Common myeloid progenitor, CD34-positive (primary cell): ENCODE measurements at regions not wholly inside any gene's neighbourhood (a gene's known extent, or its start where the extent isn't known, plus 50 kb on each side); places are given as distances from the start of the nearest gene placed in this dataset.

Source experiments
- CTCF ChIA-PET: fragments of 350-600 bp; sonication (Branson Sonifier 250); formaldehyde crosslinking; loops from one replicate; lab custom pipeline; 2021; ENCODE audit warnings: antibody characterized with exemption; lab: Charles Lee
- POLR2A ChIA-PET: fragments of 350-600 bp; sonication (Branson Sonifier 250); formaldehyde crosslinking; loops from one replicate; lab custom pipeline; 2021; ENCODE audit warnings: antibody characterized with exemption; lab: Charles Lee
- DNase-seq, 3 donors: peaks; one replicate each; pipeline versions ENCODE4 v3.0.0 to v3.0.0-alpha.2; 2013
- H3K27ac ChIP-seq, 2 experiments: 1 replicate in 1 of 2; 2 replicates in 1 of 2; pipeline ENCODE4 v1.7.0; 2013; ENCODE audit warnings: inconsistent platforms in 2 of 2, low read length in 2 of 2, mild to moderate bottlenecking in 2 of 2, low read depth in 1 of 2, moderate library complexity in 1 of 2; ENCODE audit not compliant: severe bottlenecking in 2 of 2, insufficient read depth in 1 of 2, poor library complexity in 1 of 2
- H3K27me3 ChIP-seq, 5 experiments: replicated peaks in 2 of 5; 1 replicate in 3 of 5; 2 replicates in 2 of 5; pipeline versions ENCODE4 v1.6.1 to v1.7.0; 2013; ENCODE audit warnings: low read length in 4 of 5, mild to moderate bottlenecking in 2 of 5, moderate library complexity in 2 of 5, inconsistent platforms in 1 of 5; ENCODE audit not compliant: insufficient read depth in 5 of 5, control insufficient read depth in 4 of 5
- H3K36me3 ChIP-seq, 4 experiments: 1 replicate in 2 of 4; 2 replicates in 2 of 4; pipeline versions ENCODE4 v1.6.1 to v1.7.0; 2013; ENCODE audit warnings: low read length in 3 of 4, control low read depth in 1 of 4, mild to moderate bottlenecking in 1 of 4; ENCODE audit not compliant: control insufficient read depth in 4 of 4, insufficient read depth in 4 of 4
- H3K4me1 ChIP-seq, 4 experiments: 1 replicate in 3 of 4; 2 replicates in 1 of 4; pipeline versions ENCODE4 v1.6.1 to v1.7.1; 2013; ENCODE audit warnings: low read length in 3 of 4, mild to moderate bottlenecking in 3 of 4, control low read depth in 1 of 4, inconsistent platforms in 1 of 4, moderate library complexity in 1 of 4; ENCODE audit not compliant: control insufficient read depth in 4 of 4, insufficient read depth in 4 of 4; ENCODE audit errors: control extremely low read depth in 1 of 4
- H3K4me3 ChIP-seq, 7 experiments: 1 replicate in 4 of 7; 2 replicates in 3 of 7; pipeline versions ENCODE4 v1.5.1 to v1.7.0; 2013; ENCODE audit warnings: mild to moderate bottlenecking in 7 of 7, low read length in 6 of 7, moderate library complexity in 6 of 7, inconsistent platforms in 2 of 7, low read depth in 2 of 7, control low read depth in 1 of 7; ENCODE audit not compliant: insufficient read depth in 4 of 7, control insufficient read depth in 1 of 7; ENCODE audit errors: extremely low read depth in 1 of 7
- H3K9me3 ChIP-seq, 5 experiments: 1 replicate in 4 of 5; 2 replicates in 1 of 5; pipeline versions ENCODE4 v1.6.1 to v1.7.1; 2013; ENCODE audit warnings: low read length in 4 of 5, mild to moderate bottlenecking in 2 of 5, inconsistent platforms in 1 of 5, low read depth in 1 of 5, moderate library complexity in 1 of 5; ENCODE audit not compliant: control insufficient read depth in 4 of 5, insufficient read depth in 2 of 5; ENCODE audit errors: control extremely low read depth in 1 of 5
- WGBS: methylation state at CpG from one replicate; pipeline ENCODE4 v1.1.5; 2013; ENCODE audit not compliant: insufficient coverage; 5-methylcytosine and 5-hydroxymethylcytosine counted together

DNA sequence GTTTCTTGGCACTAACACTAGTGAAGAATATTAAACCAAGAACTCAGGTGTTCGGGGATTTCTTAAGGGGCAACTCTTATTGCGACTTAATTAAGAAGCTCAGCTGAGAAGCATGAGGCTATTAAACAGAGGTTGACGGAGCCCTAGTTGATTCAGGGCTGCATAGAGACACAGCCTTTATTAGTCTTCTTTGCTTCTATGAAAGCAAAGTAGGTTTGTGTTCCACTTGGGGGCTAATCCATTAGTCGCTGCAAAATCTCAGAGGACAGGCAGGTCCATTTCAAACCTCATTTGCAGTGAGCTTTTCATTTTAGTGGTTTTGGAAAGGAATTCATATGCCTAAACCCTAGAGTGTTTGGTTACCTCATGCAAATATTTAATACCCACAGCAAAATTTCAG lies 506.6 kb upstream of the SULF2 start:
- ChIA-PET CTCF (no interaction called here), POLR2A (no interaction called here)
- WGBS = 98% methylated on average over 4 of the region's 4 CpGs

DNA sequence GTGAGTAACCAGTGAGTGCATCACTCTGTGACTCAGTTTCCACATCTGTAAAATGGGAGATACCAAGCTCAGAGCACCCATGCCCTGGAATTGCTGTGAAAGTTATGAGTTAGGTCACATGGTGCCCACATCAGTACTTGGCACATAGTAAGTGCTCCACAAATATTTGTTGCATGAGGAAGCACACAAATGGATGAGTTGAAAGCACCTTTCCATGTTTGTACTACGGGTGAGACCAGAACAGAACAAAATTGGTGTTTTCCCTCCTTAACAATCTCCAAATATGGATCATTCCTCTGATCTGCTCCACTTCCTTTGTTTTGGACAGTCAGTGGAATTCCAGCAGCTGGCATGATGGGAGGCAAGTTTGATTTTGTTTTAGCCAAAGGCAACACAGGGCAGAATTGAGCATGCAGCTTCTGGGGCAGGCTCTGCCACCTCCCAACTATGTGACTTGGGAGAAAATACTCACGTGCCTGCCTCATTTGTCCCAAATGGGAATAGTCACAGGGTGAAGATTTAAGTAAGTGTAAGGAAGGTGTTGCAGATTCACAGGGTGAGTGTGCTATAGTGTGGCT lies 503.7 kb upstream of the SULF2 start:
- DNase-seq = no peak
- Histone ChIP-seq H3K4me3 (no peak overlapping the region), H3K27me3 (peaks cover 2 to 30% (median 6%) of the 10 kb centered on the region in 5 experiments), H3K36me3 (no peaks in the 10 kb centered on the region), H3K4me1 (no peaks in the 10 kb centered on the region), H3K9me3 (no peaks in the 10 kb centered on the region), H3K27ac (no peak overlapping the region)
- ChIA-PET POLR2A (no interaction called here), CTCF (no interaction called here)
- WGBS = 69% methylated on average over 1 of the region's 2 CpGs

More for the DNA sequence above, 506.6 kb upstream of the SULF2 start:
- DNase-seq = no peak
- H3K27me3 ChIP-seq = peaks cover 2 to 33% (median 6%) of the 10 kb centered on the region in 5 experiments
- H3K27ac ChIP-seq = no peak overlapping the region
- no peaks in the 10 kb centered on the region for H3K36me3 ChIP-seq
- no peak overlapping the region for H3K4me3 ChIP-seq
- no peaks in the 10 kb centered on the region for H3K4me1 ChIP-seq
- no peaks in the 10 kb centered on the region for H3K9me3 ChIP-seq

DNA sequence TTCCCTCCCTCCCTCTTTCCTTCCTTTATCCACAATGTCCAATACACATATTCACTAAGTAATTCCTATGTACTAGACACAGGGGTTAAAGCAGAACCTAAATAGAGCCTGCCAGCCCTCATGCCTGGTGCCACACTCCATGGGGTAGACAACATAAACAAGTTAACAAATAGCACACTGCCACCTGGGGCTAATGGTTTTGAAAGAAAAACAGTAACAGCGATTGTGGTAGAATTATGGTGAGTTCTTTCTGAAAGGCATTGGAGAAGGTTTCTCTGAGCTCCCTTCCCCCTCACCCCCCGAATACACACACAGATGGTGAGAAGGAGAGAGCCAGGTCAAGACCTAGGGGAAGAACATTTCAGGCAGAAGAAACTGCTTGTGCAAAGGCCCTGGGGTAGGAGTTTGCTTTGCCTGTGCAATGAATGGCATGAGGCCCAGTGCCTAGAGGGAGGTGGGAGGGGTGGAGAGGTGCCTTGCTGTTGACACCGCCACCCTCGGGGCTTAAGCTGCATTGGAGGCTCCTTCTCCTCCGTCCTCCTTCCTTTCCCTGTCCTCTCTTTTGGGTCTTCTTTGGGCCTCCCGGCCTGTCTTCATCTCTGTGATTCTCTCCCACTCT lies 502.4 kb upstream of the SULF2 start:
- ChIA-PET POLR2A (interaction anchor here (0.6 kb wide), 1 partner anchor 36 kb away, joined by 3 read pairs; no protein-coding TSS in a partner anchor), CTCF (no interaction called here)
- no peak overlapping the region for H3K27ac ChIP-seq
- WGBS = 95% methylated on average over 4 of the region's 6 CpGs
- H3K27me3 ChIP-seq = peaks cover 0 to 28% (median 6%) of the 10 kb centered on the region in 5 experiments
- no peaks in the 10 kb centered on the region for H3K4me1 ChIP-seq
- H3K4me3 ChIP-seq = no peak overlapping the region
- peaks cover 0 to 2% (median 0%) of the 10 kb centered on the region in 5 experiments for H3K9me3 ChIP-seq
- H3K36me3 ChIP-seq = no peaks in the 10 kb centered on the region
- no peak for DNase-seq

- Histone ChIP-seq H3K4me1 (no peaks in the 10 kb centered on the region), H3K27ac (no peak overlapping the region), H3K27me3 (peaks cover 0 to 26% (median 6%) of the 10 kb centered on the region in 5 experiments), H3K4me3 (no peak overlapping the region), H3K9me3 (peaks cover 0 to 3% (median 0%) of the 10 kb centered on the region in 5 experiments), H3K36me3 (no peaks in the 10 kb centered on the region)
- DNase-seq = no peak
- ChIA-PET POLR2A (no interaction called here), CTCF (no interaction called here)
- WGBS = 68% methylated on average over 4 of the region's 7 CpGs
Observed at GRCh38 chr20:48287021-48287494, 501.8 kb upstream of the SULF2 start.

GRCh38 chr20:48286601-48287000 lies 501.3 kb upstream of the SULF2 start:
- 80% methylated on average over 1 of the region's 1 CpG for WGBS
- no peak for DNase-seq
- Histone ChIP-seq H3K4me1 (no peaks in the 10 kb centered on the region), H3K36me3 (no peaks in the 10 kb centered on the region), H3K27ac (no peak overlapping the region), H3K27me3 (peaks cover 0 to 24% (median 5%) of the 10 kb centered on the region in 5 experiments), H3K4me3 (no peak overlapping the region), H3K9me3 (peaks cover 0 to 3% (median 0%) of the 10 kb centered on the region in 5 experiments)
- CTCF ChIA-PET = no interaction called here
- POLR2A ChIA-PET = no interaction called here

- DNase-seq = no peak
- Histone ChIP-seq H3K9me3 (peaks cover 0 to 3% (median 0%) of the 10 kb centered on the region in 5 experiments), H3K27me3 (peaks cover 0 to 19% (median 5%) of the 10 kb centered on the region in 5 experiments), H3K27ac (no peak overlapping the region), H3K4me3 (no peak overlapping the region), H3K36me3 (no peaks in the 10 kb centered on the region), H3K4me1 (no peaks in the 10 kb centered on the region)
- CTCF ChIA-PET = no interaction called here
- WGBS = no CpG with 5 or more reads among the region's 1 CpG
- POLR2A ChIA-PET = no interaction called here
Observed at GRCh38 chr20:48285656-48286055, 500.4 kb upstream of the SULF2 start.

- no peaks in the 10 kb centered on the region for H3K36me3 ChIP-seq
- H3K9me3 ChIP-seq = peaks cover 0 to 3% (median 0%) of the 10 kb centered on the region in 5 experiments
- no peak for DNase-seq
- H3K27me3 ChIP-seq = peaks cover 0 to 17% (median 4%) of the 10 kb centered on the region in 5 experiments
- 100% methylated on average over 1 of the region's 2 CpGs for WGBS
- H3K4me3 ChIP-seq = no peak overlapping the region
- H3K4me1 ChIP-seq = no peaks in the 10 kb centered on the region
- H3K27ac ChIP-seq = no peak overlapping the region
- CTCF ChIA-PET = no interaction called here
- POLR2A ChIA-PET = no interaction called here
Observed at GRCh38 chr20:48284837-48285236, 499.6 kb upstream of the SULF2 start.
